ENCODE measurements at regions not wholly inside any gene's neighbourhood (a gene's known extent, or its start where the extent isn't known, plus 50 kb on each side); places are given as distances from the start of the nearest gene placed in this dataset.

DNA sequence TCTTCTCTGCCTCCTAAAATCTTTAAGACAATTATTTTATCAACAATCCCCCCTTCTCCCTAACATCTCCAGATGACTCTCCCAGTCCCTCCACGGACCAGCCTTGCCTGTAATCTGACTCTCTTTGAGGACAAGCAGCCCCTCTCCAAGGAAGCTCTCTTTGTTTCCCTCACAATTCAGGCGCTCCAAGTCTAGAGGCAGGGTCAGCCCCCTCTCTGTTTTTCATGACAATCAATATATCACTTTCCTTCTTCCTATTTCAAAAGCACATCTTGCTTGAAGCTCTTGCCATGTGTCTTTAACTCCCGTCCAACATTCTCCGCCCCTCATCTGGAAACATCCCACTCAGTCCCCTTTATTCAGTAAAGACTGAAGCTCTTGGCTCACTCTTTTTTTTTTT lies 393.4 kb upstream of the SULF2 start:
- H3K4me1 ChIP-seq: no peaks in the 10 kb centered on the region
- no peak overlapping the region for H3K27ac ChIP-seq
- intact Hi-C loops (cut with DNase I): no loop called here
- WGBS (ENCODE audit: insufficient coverage, low coverage, low lambda C conversion rate, missing lambda C conversion rate): 47% methylated on average over 4 of the region's 4 CpGs
- no peaks in the 10 kb centered on the region for H3K9me3 ChIP-seq
- H3K27me3 ChIP-seq: no peaks in the 10 kb centered on the region
- DNase-seq: no peak
- H3K4me3 ChIP-seq: no peak overlapping the region
- TF ChIP-seq, protein P1, sequence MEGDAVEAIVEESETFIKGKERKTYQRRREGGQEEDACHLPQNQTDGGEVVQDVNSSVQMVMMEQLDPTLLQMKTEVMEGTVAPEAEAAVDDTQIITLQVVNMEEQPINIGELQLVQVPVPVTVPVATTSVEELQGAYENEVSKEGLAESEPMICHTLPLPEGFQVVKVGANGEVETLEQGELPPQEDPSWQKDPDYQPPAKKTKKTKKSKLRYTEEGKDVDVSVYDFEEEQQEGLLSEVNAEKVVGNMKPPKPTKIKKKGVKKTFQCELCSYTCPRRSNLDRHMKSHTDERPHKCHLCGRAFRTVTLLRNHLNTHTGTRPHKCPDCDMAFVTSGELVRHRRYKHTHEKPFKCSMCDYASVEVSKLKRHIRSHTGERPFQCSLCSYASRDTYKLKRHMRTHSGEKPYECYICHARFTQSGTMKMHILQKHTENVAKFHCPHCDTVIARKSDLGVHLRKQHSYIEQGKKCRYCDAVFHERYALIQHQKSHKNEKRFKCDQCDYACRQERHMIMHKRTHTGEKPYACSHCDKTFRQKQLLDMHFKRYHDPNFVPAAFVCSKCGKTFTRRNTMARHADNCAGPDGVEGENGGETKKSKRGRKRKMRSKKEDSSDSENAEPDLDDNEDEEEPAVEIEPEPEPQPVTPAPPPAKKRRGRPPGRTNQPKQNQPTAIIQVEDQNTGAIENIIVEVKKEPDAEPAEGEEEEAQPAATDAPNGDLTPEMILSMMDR (IDR thresholded peaks at IDR 0.05): no peak
- TF ChIP-seq POLR2A (IDR thresholded peaks at IDR 0.05): no peak
- H3K36me3 ChIP-seq: no peaks in the 10 kb centered on the region
- no peak for ATAC-seq

GRCh38 chr20:48177058-48177457 lies 391.8 kb upstream of the SULF2 start:
- H3K9me3 ChIP-seq: no peaks in the 10 kb centered on the region
- no peaks in the 10 kb centered on the region for H3K27me3 ChIP-seq
- no peaks in the 10 kb centered on the region for H3K4me1 ChIP-seq
- no peak overlapping the region for H3K27ac ChIP-seq
- intact Hi-C loops (cut with DNase I): no loop called here
- no peaks in the 10 kb centered on the region for H3K36me3 ChIP-seq
- WGBS (ENCODE audit: insufficient coverage, low coverage, low lambda C conversion rate, missing lambda C conversion rate): 65% methylated on average over 2 of the region's 8 CpGs
- TF ChIP-seq POLR2A (IDR thresholded peaks at IDR 0.05): no peak
- TF ChIP-seq, protein P1 (IDR thresholded peaks at IDR 0.05): no peak
- ATAC-seq (no peak), DNase-seq (no peak)
- no peak overlapping the region for H3K4me3 ChIP-seq

DNA sequence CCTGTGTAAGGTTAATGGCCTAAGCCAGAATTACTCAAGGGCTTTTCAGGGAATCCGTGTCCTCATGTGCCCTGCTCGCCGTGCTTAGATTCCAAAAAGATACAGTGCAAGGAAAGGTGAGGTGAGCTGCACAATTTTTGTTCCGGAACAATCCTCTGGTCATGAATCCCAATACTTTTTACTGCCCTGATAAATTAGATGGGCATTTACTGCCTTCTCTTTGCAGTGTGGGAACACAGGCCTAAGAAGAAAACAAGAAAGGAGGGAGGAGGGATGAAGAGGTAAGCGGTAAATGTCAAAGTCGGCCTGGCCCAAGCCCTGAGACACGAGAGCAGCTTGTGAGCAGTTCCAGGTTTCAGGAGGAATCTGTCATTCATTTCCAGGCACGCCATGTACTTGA lies 390.9 kb upstream of the SULF2 start:
- 86% methylated on average over 8 of the region's 8 CpGs for whole genome bisulfite sequencing (ENCODE audit: insufficient coverage, low coverage, low lambda C conversion rate, missing lambda C conversion rate)
- intact Hi-C loops (cut with DNase I): no loop called here
- Histone ChIP-seq H3K27me3 (no peaks in the 10 kb centered on the region), H3K36me3 (no peaks in the 10 kb centered on the region), H3K4me1 (no peaks in the 10 kb centered on the region), H3K9me3 (no peaks in the 10 kb centered on the region), H3K4me3 (no peak overlapping the region), H3K27ac (no peak overlapping the region)
- DNase-seq: no peak
- TF ChIP-seq POLR2A (IDR thresholded peaks at IDR 0.05): no peak
- TF ChIP-seq, protein P1 (IDR thresholded peaks at IDR 0.05): no peak
- no peak for ATAC-seq

DNA sequence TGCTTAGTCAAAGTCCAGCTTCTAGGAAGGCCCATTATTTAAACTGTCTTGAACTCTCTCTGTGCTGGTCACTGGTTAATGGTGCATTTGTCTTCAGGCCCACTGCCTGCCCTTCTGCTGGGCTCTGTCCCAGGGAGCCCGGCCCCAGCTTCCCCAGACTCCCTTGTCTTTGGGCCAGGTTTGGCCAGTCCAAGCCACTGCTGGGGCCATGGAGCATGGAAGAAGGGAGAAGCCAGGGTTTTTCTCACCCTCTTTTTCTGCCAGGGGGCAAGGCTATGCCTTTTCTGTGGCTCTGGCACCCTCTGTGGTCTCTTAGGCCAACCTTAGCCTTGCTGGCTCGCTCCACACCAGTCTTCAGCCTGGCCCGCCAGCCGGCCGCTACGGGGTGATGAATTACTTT lies 390.0 kb upstream of the SULF2 start:
- no peaks in the 10 kb centered on the region for H3K36me3 ChIP-seq
- H3K27ac ChIP-seq: no peak overlapping the region
- intact Hi-C loops (cut with DNase I): no loop called here
- 90% methylated on average over 5 of the region's 6 CpGs for WGBS (ENCODE audit: insufficient coverage, low coverage, low lambda C conversion rate, missing lambda C conversion rate)
- ATAC-seq (no peak), DNase-seq (no peak)
- H3K9me3 ChIP-seq: no peaks in the 10 kb centered on the region
- no peaks in the 10 kb centered on the region for H3K4me1 ChIP-seq
- no peak for TF ChIP-seq POLR2A (IDR thresholded peaks at IDR 0.05)
- TF ChIP-seq, protein P1 (IDR thresholded peaks at IDR 0.05): no peak
- H3K27me3 ChIP-seq: no peaks in the 10 kb centered on the region
- H3K4me3 ChIP-seq: no peak overlapping the region

DNA sequence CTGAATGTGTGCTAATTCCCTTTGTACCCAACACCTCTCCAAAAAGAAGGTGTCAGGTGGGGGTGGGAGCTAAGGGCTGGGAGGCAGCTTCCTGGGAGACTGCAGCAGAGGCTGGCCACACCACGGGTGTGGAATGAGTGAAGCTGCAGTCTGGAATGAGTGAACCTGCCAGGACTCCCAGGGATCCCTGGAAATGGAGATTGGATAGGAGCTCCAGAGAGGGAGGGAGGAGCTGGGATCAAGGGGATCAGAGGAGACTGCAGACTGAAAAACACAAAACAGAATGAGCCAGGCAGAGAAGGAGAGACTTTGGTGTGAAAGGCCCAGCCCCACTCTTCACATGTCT lies 387.0 kb upstream of the SULF2 start:
- WGBS (ENCODE audit: insufficient coverage, low coverage, low lambda C conversion rate, missing lambda C conversion rate): 0% methylated on average over 1 of the region's 1 CpG
- no peaks in the 10 kb centered on the region for H3K27me3 ChIP-seq
- no peak for DNase-seq

More for the DNA sequence above, 387.0 kb upstream of the SULF2 start:
- no peak for ATAC-seq
- Histone ChIP-seq H3K27ac (no peak overlapping the region), H3K4me3 (no peak overlapping the region), H3K36me3 (no peaks in the 10 kb centered on the region), H3K9me3 (no peaks in the 10 kb centered on the region), H3K4me1 (no peaks in the 10 kb centered on the region)
- no peak for TF ChIP-seq POLR2A (IDR thresholded peaks at IDR 0.05)
- TF ChIP-seq, protein P1 (IDR thresholded peaks at IDR 0.05): no peak
- intact Hi-C loops (cut with DNase I): no loop called here

All from right lobe of liver (tissue), 6 donors.